Fibroblast of villous mesenchyme (primary cell): ENCODE measurements at regions not wholly inside any gene's neighbourhood (a gene's known extent, or its start where the extent isn't known, plus 50 kb on each side); places are given as distances from the start of the nearest gene placed in this dataset.

ENCODE experiments used
- DNase-seq: peaks from one replicate; pipeline ENCODE4 v3.0.0-alpha.2; 2010; ENCODE audit warnings: low read depth
- H3K4me3 ChIP-seq: 2 replicates; pipeline ENCODE4 v1.5.1; 2011; ENCODE audit warnings: low read depth, mild to moderate bottlenecking, low read length
- CTCF ChIP-seq: IDR thresholded peaks from 2 replicates; pipeline ENCODE4 v1.5.1; 2012; ENCODE audit warnings: low read depth, mild to moderate bottlenecking, low read length; ENCODE audit not compliant: insufficient read depth

DNA sequence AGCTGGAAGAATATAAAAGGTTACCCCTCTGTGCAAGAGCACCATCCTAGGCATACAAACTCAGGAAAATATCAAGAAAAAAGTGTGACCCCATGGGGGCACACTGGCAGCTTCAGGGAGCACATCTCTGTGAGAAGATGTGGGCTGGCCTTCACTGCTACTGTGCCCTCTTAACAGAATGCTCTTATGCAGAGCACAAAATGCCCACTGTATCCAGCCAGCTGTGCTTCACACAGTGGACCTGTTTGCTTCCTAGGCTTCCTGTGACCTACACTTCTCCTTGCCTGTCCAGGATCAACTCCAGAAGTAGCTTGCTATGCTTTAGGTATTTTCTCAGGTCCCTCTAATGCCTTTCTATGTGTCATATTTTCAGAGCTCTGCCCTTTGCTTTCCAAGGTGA, 380.2 kb upstream of the MMS22L start:
- H3K4me3 ChIP-seq, result no peak overlapping the region
- TF ChIP-seq CTCF, result no peak
- no peak for DNase-seq

- no peak for TF ChIP-seq CTCF
- no peak for DNase-seq
- H3K4me3 ChIP-seq, result no peak overlapping the region
Measured at GRCh38 chr6:97665446-97665845, 382.4 kb upstream of the MMS22L start.

GRCh38 chr6:97666889-97667288, 383.9 kb upstream of the MMS22L start:
- no peak for TF ChIP-seq CTCF
- DNase-seq, result no peak
- no peak overlapping the region for H3K4me3 ChIP-seq

GRCh38 chr6:97668716-97669115, 385.7 kb upstream of the MMS22L start:
- TF ChIP-seq CTCF, result no peak
- DNase-seq, result no peak
- no peak overlapping the region for H3K4me3 ChIP-seq

DNA sequence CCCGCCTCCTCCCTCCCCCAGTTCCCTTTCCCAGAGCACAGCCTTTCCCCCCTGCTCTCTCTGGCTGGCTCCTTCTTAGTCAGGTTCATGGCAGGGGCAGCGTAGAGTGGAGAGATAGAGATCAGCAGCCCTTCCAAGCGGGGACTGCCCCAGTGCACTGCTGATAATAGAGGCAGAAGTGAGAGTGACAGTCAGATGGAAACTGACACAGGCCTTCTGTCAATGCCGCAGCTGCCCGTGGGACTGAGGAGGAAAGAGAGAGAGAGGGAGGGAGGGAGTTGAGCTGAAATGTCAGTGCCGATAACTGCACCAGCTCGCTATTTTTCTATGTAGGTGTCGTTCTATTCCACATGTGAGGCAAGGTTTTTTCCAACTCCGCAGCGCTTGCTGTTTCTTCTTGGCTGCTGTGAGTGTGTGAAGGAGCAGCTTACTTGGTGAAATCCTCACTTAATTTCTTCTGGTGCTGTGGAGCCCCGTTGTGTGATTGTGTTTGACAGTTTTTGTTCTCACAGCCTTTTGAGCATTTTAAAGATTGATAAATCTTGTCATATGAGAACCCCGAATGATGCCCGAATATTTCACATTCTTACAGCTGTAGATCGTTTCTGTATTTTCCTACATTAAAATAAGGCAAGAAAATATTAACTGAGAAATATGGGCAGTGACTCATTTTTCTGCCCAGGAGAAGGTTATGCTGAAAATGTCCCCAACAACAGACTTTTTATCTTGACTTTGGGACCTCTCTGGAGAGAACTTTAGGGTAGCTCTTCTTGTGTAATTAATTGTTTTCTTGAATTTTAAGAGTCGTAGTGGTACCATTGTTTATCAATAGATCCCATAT, 386.4 kb upstream of the MMS22L start:
- no peak for TF ChIP-seq CTCF
- H3K4me3 ChIP-seq, result no peak overlapping the region
- no peak for DNase-seq

- H3K4me3 ChIP-seq, result no peak overlapping the region
- TF ChIP-seq CTCF, result no peak
- peak; percentile 22 for DNase-seq
Measured at GRCh38 chr6:97674802-97675201, 391.8 kb upstream of the MMS22L start.

DNA sequence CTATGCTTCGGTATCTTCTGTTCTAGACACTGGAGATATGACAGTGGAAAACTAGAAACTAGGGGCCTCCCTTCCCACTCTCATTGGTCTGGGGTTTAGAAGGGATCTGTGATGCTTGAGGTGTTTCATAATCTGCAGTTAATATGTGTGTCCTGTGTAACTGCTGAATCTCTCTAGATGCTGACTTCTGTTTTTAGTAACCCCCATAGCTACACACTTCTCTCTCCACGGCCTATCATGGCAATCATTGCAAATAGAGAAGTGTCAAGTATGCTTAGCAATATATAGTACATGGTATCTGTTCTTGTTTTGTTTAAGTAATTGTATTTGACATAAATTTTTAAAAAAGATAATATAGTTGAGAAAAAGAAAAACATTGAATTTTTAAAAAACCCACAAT, 394.6 kb upstream of the MMS22L start:
- no peak for DNase-seq

More for the DNA sequence above, 394.6 kb upstream of the MMS22L start:
- no peak overlapping the region for H3K4me3 ChIP-seq
- no peak for TF ChIP-seq CTCF
